ENCODE measurements at regions not wholly inside any gene's neighbourhood (a gene's known extent, or its start where the extent isn't known, plus 50 kb on each side); places are given as distances from the start of the nearest gene placed in this dataset.

GRCh38 chr17:77858291-77859034 lies 100.0 kb upstream of the TNRC6C start:
- Histone ChIP-seq H3K27ac (ENCODE audit: insufficient read depth, low read length) (no peak overlapping the region), H3K9ac (ENCODE audit: insufficient read depth, low read length) (no peak overlapping the region), H3K4me3 (replicated peaks in 1 of 4; ENCODE audit: control extremely low read depth in 1 of 4, insufficient read depth in 1 of 4, low read depth in 3 of 4, low read length in 4 of 4) (no peak overlapping the region), H3K79me2 (ENCODE audit: control insufficient read depth, insufficient read depth, low read length) (no peaks in the 10 kb centered on the region), H3K27me3 (ENCODE audit: control insufficient read depth, insufficient read depth, low read length) (no peaks in the 10 kb centered on the region), H3K36me3 (ENCODE audit: control insufficient read depth, insufficient read depth, low read length) (no peaks in the 10 kb centered on the region), H3K4me1 (ENCODE audit: control insufficient read depth, extremely low read depth, insufficient read depth, low read length) (no peaks in the 10 kb centered on the region), H3K9me3 (ENCODE audit: control insufficient read depth, insufficient read depth, low read depth, low read length) (no peaks in the 10 kb centered on the region), H4K20me1 (ENCODE audit: control insufficient read depth, extremely low read depth, insufficient read depth, low read length) (no peaks in the 10 kb centered on the region), H3K4me2 (ENCODE audit: extremely low read depth, insufficient read depth, low read length) (no peak overlapping the region), H2AFZ (ENCODE audit: low read length) (no peak overlapping the region)
- DNase-seq (ENCODE audit: low read depth in 2 of 2) = no peak
- TF ChIP-seq CTCF (conservative IDR thresholded peaks at IDR 0.05 in 1 of 2, IDR thresholded peaks at IDR 0.05 in 1 of 2; ENCODE audit: low read depth in 1 of 2, low read length in 2 of 2) (no peak), EZH2 (IDR thresholded peaks at IDR 0.05; ENCODE audit: low read length, missing control alignments) (no peak)

- Histone ChIP-seq H3K4me3 (replicated peaks in 1 of 4; ENCODE audit: control extremely low read depth in 1 of 4, insufficient read depth in 1 of 4, low read depth in 3 of 4, low read length in 4 of 4) (no peak overlapping the region), H3K27me3 (ENCODE audit: control insufficient read depth, insufficient read depth, low read length) (no peaks in the 10 kb centered on the region), H3K27ac (ENCODE audit: insufficient read depth, low read length) (no peak overlapping the region), H3K36me3 (ENCODE audit: control insufficient read depth, insufficient read depth, low read length) (no peaks in the 10 kb centered on the region), H3K9ac (ENCODE audit: insufficient read depth, low read length) (no peak overlapping the region), H2AFZ (ENCODE audit: low read length) (no peak overlapping the region), H3K9me3 (ENCODE audit: control insufficient read depth, insufficient read depth, low read depth, low read length) (no peaks in the 10 kb centered on the region), H3K79me2 (ENCODE audit: control insufficient read depth, insufficient read depth, low read length) (no peaks in the 10 kb centered on the region), H3K4me1 (ENCODE audit: control insufficient read depth, extremely low read depth, insufficient read depth, low read length) (no peaks in the 10 kb centered on the region), H3K4me2 (ENCODE audit: extremely low read depth, insufficient read depth, low read length) (no peak overlapping the region), H4K20me1 (ENCODE audit: control insufficient read depth, extremely low read depth, insufficient read depth, low read length) (no peaks in the 10 kb centered on the region)
- no peak for TF ChIP-seq EZH2 (IDR thresholded peaks at IDR 0.05; ENCODE audit: low read length, missing control alignments)
- TF ChIP-seq CTCF (conservative IDR thresholded peaks at IDR 0.05 in 1 of 2, IDR thresholded peaks at IDR 0.05 in 1 of 2; ENCODE audit: low read depth in 1 of 2, low read length in 2 of 2) = no peak
- DNase-seq (ENCODE audit: low read depth in 2 of 2) = no peak
Observed at GRCh38 chr17:77859035-77859810, 99.3 kb upstream of the TNRC6C start.

- Histone ChIP-seq H3K4me3 (replicated peaks in 1 of 4; ENCODE audit: control extremely low read depth in 1 of 4, insufficient read depth in 1 of 4, low read depth in 3 of 4, low read length in 4 of 4) (no peak overlapping the region), H3K27me3 (ENCODE audit: control insufficient read depth, insufficient read depth, low read length) (peaks cover 2% of the 10 kb centered on the region), H3K9me3 (ENCODE audit: control insufficient read depth, insufficient read depth, low read depth, low read length) (no peaks in the 10 kb centered on the region), H3K9ac (ENCODE audit: insufficient read depth, low read length) (no peak overlapping the region), H3K36me3 (ENCODE audit: control insufficient read depth, insufficient read depth, low read length) (no peaks in the 10 kb centered on the region), H3K4me2 (ENCODE audit: extremely low read depth, insufficient read depth, low read length) (no peak overlapping the region), H3K79me2 (ENCODE audit: control insufficient read depth, insufficient read depth, low read length) (no peaks in the 10 kb centered on the region), H4K20me1 (ENCODE audit: control insufficient read depth, extremely low read depth, insufficient read depth, low read length) (no peaks in the 10 kb centered on the region), H3K27ac (ENCODE audit: insufficient read depth, low read length) (no peak overlapping the region), H3K4me1 (ENCODE audit: control insufficient read depth, extremely low read depth, insufficient read depth, low read length) (no peaks in the 10 kb centered on the region), H2AFZ (ENCODE audit: low read length) (no peak overlapping the region)
- TF ChIP-seq CTCF (conservative IDR thresholded peaks at IDR 0.05 in 1 of 2, IDR thresholded peaks at IDR 0.05 in 1 of 2; ENCODE audit: low read depth in 1 of 2, low read length in 2 of 2) (no peak), EZH2 (IDR thresholded peaks at IDR 0.05; ENCODE audit: low read length, missing control alignments) (no peak)
- DNase-seq (ENCODE audit: low read depth in 2 of 2) = no peak
Observed at GRCh38 chr17:77861133-77861695, 97.3 kb upstream of the TNRC6C start.
